PFSK-1 (cell line): ENCODE measurements at regions not wholly inside any gene's neighbourhood (a gene's known extent, or its start where the extent isn't known, plus 50 kb on each side); places are given as distances from the start of the nearest gene placed in this dataset.

Experiments used
- FOXP2 ChIP-seq: optimal IDR thresholded peaks from 2 replicates; pipeline ENCODE3; 2011; ENCODE audit warnings: borderline replicate concordance, control low read depth, inconsistent platforms; ENCODE audit not compliant: insufficient read depth; ENCODE audit errors: extremely low read length, extremely low read depth
- POLR2AphosphoS5 ChIP-seq: IDR thresholded peaks from 2 replicates; pipeline ENCODE4 v1.6.1; 2012; ENCODE audit warnings: low read depth, mild to moderate bottlenecking, control low read depth, low read length, moderate library complexity
- SIN3A ChIP-seq: IDR thresholded peaks from 2 replicates; pipeline ENCODE4 v1.6.1; 2012; ENCODE audit warnings: mild to moderate bottlenecking, low read length, moderate library complexity, borderline replicate concordance; ENCODE audit not compliant: insufficient read depth
- TAF1 ChIP-seq: IDR thresholded peaks from 2 replicates; pipeline ENCODE4 v1.6.1; 2012; ENCODE audit warnings: low read length, control low read depth, borderline replicate concordance; ENCODE audit not compliant: insufficient read depth
- TF ChIP-seq, protein P1 (sequence below), 2 experiments: IDR thresholded peaks; 2 replicates each; pipeline versions ENCODE4 v1.6.1 to v1.8.0; 2011 to 2012; ENCODE audit warnings: low read depth in 2 of 2, low read length in 2 of 2, control low read depth in 1 of 2, inconsistent platforms in 1 of 2, mild to moderate bottlenecking in 1 of 2, moderate library complexity in 1 of 2; ENCODE audit not compliant: insufficient read depth in 1 of 2

DNA sequence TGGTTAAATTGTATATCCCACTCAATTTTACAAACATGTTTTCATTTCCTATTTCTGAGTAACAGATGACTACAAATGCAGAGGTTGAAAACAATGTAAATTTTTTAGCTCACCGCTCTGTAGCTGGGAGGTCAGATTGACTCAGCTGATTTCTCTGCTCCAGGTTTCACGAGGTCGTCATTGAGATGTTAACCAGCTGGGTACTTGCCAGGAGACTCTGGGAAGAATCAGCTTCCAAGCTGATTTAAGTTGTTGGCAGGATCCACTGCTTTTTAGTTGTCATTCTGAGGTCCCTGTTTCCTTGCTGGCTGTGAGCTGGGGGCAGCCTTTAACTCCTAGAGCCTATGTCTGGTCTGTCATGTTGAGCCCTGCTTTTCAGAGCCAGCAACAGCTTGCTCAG lies 864.3 kb upstream of the AGA start:
- no peak for TF ChIP-seq TAF1
- TF ChIP-seq, protein P1, sequence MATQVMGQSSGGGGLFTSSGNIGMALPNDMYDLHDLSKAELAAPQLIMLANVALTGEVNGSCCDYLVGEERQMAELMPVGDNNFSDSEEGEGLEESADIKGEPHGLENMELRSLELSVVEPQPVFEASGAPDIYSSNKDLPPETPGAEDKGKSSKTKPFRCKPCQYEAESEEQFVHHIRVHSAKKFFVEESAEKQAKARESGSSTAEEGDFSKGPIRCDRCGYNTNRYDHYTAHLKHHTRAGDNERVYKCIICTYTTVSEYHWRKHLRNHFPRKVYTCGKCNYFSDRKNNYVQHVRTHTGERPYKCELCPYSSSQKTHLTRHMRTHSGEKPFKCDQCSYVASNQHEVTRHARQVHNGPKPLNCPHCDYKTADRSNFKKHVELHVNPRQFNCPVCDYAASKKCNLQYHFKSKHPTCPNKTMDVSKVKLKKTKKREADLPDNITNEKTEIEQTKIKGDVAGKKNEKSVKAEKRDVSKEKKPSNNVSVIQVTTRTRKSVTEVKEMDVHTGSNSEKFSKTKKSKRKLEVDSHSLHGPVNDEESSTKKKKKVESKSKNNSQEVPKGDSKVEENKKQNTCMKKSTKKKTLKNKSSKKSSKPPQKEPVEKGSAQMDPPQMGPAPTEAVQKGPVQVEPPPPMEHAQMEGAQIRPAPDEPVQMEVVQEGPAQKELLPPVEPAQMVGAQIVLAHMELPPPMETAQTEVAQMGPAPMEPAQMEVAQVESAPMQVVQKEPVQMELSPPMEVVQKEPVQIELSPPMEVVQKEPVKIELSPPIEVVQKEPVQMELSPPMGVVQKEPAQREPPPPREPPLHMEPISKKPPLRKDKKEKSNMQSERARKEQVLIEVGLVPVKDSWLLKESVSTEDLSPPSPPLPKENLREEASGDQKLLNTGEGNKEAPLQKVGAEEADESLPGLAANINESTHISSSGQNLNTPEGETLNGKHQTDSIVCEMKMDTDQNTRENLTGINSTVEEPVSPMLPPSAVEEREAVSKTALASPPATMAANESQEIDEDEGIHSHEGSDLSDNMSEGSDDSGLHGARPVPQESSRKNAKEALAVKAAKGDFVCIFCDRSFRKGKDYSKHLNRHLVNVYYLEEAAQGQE (IDR thresholded peaks at IDR 0.05; ENCODE audit: insufficient read depth in 1 of 2, low read depth in 2 of 2, low read length in 2 of 2), result no peak
- TF ChIP-seq POLR2AphosphoS5, result no peak
- no peak for TF ChIP-seq SIN3A
- TF ChIP-seq FOXP2, result no peak
